Fibroblast of lung (primary cell): ENCODE measurements at regions not wholly inside any gene's neighbourhood (a gene's known extent, or its start where the extent isn't known, plus 50 kb on each side); places are given as distances from the start of the nearest gene placed in this dataset.

Experiments
- EZH2 ChIP-seq: IDR thresholded peaks from 2 replicates; pipeline ENCODE4 v1.5.1; 2012; ENCODE audit warnings: low read length, control low read depth, mild to moderate bottlenecking; ENCODE audit errors: missing control alignments
- TF ChIP-seq, protein P1 (sequence below), 2 donors: IDR thresholded peaks in 1 of 2; conservative IDR thresholded peaks in 1 of 2; 1 replicate in 1 of 2; 2 replicates in 1 of 2; pipeline ENCODE4 v1.5.1; 2011 to 2012; ENCODE audit warnings: low read length in 2 of 2, control low read depth in 1 of 2, inconsistent platforms in 1 of 2, low read depth in 1 of 2, mild to moderate bottlenecking in 1 of 2

DNA sequence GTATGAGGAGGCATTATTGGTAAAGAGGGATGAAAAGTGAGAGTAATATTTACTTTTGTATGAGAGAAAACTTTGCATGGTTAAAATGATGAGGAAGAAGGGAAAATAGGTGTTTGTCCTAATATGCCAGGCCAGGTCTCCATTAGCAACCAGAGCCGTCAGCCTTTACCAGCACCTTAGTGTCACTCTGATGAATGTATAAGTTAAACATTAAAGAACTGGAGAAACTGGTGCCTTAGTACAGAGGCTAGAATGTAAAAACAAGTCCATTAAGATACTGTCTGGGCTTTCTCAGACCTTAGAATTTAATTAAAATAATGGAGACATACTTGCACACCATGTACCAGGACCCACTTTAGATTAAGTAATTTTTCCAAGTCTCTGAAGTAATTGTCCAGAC is 222.3 kb downstream of the FAM47A start:
- TF ChIP-seq, protein P1, sequence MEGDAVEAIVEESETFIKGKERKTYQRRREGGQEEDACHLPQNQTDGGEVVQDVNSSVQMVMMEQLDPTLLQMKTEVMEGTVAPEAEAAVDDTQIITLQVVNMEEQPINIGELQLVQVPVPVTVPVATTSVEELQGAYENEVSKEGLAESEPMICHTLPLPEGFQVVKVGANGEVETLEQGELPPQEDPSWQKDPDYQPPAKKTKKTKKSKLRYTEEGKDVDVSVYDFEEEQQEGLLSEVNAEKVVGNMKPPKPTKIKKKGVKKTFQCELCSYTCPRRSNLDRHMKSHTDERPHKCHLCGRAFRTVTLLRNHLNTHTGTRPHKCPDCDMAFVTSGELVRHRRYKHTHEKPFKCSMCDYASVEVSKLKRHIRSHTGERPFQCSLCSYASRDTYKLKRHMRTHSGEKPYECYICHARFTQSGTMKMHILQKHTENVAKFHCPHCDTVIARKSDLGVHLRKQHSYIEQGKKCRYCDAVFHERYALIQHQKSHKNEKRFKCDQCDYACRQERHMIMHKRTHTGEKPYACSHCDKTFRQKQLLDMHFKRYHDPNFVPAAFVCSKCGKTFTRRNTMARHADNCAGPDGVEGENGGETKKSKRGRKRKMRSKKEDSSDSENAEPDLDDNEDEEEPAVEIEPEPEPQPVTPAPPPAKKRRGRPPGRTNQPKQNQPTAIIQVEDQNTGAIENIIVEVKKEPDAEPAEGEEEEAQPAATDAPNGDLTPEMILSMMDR (conservative IDR thresholded peaks at IDR 0.05 in 1 of 2, IDR thresholded peaks at IDR 0.05 in 1 of 2; ENCODE audit: low read depth in 1 of 2, low read length in 2 of 2): no peak
- no peak for TF ChIP-seq EZH2
